GM19239 (cell line): ENCODE measurements at regions not wholly inside any gene's neighbourhood (a gene's known extent, or its start where the extent isn't known, plus 50 kb on each side); places are given as distances from the start of the nearest gene placed in this dataset.
"Not testable (repeated sequence)": the region's sequence is repeated elsewhere in the genome, so short reads cannot be mapped to it uniquely, and the experiment has no call there.

ENCODE experiments used
- DNase-seq: peaks from one replicate; pipeline ENCODE4 v3.0.0; 2011; ENCODE audit warnings: low spot score; ENCODE audit not compliant: insufficient read length
- FAIRE-seq: peaks from 2 replicates; lab custom pipeline; 2011; peaks lifted over from hg19 to GRCh38; lab: Jason Lieb, UNC

DNA sequence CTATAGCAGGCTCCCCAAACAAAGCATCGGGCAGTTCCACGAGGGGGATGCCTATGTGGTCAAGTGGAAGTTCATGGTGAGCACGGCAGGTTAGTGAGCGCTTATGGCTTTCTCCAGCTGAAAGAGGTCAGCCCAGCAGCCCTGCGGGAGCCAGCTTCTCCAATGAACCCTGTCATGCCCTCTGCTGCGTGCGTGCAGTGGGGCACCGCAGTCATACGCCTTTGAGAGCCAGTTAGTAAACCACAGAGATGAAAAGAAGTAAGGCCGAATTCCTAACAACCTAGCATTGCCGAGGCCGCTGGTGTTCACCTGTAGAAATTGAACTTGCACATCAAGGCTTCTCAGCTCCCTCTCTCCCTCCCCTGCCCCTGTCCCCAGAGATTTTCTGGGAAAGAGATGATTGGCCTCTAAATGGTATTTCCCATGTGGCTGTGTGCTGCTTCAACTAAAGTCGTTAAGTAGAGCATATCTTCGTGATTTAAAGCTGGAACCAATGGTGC is 75.1 kb upstream of the LYZL2 start:
- DNase-seq, FAIRE-seq: not testable (repeated sequence)

DNA sequence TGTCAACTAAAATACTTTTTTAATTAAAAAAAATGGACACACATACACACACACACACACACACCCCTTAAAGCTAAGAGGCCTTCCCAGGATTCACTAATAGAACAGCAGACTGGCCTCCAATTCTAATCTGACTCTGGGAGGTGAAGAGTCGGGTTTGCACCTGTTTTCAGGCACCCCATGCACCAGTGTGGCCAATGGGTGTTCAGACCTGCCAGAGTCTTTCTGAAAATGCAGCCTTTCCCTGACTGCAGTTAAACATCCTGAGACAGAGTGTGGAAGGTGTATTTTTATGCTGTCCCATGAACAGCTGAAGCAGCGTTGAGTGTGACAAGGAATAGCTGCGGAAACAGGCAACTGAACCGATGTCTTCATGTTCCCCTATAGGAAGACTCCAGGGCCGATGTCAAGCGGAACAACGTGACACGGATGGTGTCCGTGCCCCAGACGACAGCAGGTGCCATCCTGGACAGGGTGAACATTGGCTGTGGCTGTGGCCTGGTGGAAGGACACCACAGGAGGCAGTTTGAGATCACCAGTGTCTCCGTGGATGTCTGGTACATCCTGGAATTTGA is 74.6 kb upstream of the LYZL2 start:
- FAIRE-seq (no peak), DNase-seq (no peak)

DNA sequence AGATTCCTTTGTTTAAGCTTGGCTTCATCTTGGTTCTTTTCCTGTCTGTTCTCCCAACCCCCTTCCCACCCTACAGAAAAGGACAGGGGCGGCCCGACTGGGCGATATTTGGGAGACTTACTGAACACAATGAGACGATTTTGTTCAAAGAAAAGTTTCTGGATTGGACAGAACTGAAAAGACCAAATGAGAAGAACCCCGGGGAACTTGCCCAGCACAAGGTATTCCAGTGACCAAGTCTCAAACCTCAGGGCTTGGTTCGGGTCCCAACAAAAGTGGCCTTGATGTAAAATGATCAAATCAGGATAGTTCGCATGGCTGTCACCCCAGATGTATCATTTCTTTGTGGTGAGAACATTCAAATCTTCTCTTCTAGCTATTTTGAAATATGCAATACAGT is 73.9 kb upstream of the LYZL2 start:
- FAIRE-seq, result peak; percentile 74

DNA sequence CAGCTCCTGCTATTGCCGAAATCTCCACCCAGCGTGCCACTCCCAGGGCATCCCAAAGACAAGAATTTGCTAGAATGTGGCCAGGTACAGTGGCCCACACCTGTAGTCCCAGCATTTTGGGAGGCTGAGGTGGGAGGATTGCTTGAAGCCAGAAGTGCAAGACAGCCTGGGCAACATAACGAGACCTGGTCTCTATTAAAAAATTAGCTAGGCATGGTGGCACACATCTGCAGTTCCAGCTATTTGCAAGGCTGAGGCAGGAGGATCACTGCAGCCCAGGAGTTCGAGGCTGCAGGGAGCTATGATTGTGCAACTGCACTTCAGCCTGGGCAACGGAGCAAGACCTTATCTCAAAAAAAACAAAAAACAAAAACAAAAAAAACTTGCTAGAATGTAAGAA is 73.3 kb upstream of the LYZL2 start:
- no peak for FAIRE-seq

More for the DNA sequence above, 73.9 kb upstream of the LYZL2 start:
- not testable (repeated sequence) for DNase-seq

DNA sequence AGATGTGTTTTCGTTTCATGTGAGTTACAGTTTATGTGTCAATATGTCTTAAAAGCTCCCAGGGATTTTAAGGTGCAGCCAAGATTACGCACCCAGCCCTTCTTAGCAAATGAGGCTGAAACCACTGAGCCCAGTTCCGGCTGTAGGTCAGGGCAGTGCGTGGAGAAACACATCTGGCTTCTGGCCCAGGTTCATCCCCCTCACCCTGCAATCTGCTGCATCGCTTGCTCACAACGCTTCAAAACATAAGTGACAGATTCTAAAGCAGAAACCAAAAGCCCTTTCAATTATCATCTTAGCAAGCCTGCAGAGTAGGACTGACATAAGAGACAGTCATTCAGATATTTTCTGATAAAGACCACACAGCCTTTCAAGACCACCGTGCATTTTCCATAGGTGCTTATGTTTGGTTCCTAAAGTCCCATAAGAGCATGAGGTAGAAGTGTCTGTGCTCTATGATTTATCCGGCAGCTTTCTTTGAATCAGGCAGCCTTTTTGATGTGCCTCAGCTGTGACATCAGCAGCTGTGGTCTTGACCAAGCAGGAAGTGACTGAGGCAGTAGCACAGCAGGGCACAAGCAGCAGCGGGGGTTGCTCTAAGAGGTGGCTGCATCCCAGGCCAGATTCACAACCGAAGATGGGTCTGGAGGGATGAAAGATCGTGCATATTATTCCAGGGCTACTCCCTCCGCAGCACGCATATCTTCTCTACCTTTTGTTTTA is 72.1 kb upstream of the LYZL2 start:
- peak; percentile 100 for FAIRE-seq
- DNase-seq, result peak; percentile 18

More for the DNA sequence above, 73.3 kb upstream of the LYZL2 start:
- DNase-seq, result no peak

DNA sequence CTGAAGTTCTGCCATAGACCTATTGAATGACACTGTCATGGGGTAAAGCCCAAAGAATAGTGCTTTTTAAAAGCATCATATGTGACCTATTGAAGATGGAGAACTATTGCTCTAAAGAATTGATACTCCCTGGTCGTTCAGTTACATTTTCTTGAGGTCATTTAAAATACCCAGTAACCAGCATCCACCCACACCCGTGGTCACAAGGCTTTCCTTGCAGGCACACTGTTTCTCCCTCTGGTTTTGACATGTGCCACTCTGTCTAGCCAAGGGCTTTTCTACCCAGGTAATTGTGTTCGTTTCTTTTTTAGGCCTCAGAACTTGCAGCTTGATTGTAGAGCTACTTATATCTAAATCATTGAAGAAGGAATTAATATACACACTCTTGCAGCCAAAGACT is 68.3 kb upstream of the LYZL2 start:
- FAIRE-seq, result no peak

DNA sequence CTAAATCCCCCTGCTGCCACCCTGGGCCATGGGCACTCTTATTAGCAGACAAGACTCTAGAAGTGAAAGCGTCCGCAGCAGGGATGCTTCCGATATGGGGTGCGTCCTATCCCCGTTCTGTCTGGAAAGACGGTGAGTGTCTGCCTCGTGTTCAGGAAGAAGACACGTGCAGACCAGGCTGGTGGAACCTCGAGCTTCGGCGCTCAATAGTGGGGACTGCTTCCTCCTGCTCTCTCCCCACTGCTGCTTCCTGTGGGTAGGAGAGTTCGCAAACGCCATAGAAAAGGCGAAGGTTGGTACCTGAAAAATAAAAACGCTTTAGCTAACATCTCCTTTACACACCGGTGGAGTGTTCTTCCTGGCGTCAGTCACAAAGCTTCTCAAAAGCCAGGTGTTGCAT is 67.7 kb upstream of the LYZL2 start:
- not testable (repeated sequence) for FAIRE-seq, DNase-seq

More for the DNA sequence above, 68.3 kb upstream of the LYZL2 start:
- no peak for DNase-seq

DNA sequence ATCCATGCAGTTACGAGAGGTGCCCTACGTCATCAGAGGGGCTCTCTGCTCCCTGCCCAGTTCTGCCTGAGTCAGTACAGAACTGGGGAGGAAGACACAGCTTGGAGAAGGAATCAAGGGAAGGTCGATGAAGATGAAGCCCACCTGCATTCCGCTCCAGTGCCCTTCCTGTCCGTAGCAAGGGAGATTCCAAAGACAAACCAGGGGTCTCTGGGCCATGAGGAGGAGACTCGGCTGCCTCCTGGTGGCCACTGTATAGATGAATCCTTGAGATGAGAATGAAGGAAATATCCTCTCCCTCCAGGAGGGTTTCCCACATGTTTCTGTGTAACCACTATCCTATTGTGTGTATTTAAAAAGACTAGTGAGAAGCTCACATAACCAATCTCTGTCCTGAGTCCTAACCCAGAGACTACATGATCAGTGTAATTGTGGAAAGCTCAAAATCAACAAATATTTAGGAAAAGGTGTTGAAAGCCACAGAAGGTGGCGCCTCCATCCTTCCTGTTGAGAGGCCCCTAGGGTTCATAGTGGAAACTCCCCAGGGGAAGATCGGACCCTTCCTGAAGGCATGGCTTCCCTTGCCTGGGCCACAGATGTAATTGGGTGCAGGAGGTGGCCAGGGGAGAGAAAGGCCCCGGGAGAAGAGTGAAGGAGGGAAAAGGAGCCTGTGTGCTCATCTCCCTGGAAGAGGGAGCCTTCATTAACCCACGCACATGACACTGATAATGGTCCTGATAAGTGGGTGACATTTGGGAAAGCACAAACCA is 67.0 kb upstream of the LYZL2 start:
- FAIRE-seq, result peak; percentile 59

DNA sequence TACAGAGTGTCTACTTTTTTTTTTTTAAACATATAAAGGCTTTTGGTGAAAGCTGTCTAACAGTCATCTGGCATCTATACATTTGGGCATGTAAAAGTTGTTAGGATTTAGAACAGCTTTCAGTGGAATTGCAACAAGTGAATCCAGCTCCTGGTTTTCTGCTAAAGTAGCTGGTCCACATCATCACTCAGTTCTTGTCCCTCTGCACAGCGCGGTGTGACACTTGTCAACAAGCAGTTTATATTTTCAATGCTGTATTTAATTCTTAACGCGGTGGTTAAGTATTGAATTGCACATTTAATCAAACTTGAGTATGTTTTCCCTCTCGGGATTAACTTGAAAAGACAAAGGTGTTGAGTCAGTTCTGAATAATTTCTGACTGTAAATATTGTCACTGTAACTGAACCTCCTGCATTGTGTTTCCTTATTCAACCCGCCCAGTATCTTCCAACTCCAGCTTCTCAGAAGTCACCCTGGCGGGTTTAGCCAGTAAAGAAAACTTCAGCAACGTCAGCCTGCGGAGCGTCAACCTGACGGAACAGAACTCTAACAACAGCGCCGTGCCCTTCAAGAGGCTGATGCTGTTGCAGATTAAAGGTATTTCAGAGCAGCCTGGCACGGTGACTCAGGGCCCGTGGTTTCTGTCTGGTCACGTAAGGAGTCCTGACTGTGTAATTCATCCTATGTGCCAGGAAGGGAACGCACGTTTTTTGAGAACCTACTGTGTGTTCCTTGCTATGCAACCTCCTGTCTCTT is 66.1 kb upstream of the LYZL2 start:
- FAIRE-seq, result not testable (repeated sequence)

More for the DNA sequence above, 67.0 kb upstream of the LYZL2 start:
- not testable (repeated sequence) for DNase-seq

DNA sequence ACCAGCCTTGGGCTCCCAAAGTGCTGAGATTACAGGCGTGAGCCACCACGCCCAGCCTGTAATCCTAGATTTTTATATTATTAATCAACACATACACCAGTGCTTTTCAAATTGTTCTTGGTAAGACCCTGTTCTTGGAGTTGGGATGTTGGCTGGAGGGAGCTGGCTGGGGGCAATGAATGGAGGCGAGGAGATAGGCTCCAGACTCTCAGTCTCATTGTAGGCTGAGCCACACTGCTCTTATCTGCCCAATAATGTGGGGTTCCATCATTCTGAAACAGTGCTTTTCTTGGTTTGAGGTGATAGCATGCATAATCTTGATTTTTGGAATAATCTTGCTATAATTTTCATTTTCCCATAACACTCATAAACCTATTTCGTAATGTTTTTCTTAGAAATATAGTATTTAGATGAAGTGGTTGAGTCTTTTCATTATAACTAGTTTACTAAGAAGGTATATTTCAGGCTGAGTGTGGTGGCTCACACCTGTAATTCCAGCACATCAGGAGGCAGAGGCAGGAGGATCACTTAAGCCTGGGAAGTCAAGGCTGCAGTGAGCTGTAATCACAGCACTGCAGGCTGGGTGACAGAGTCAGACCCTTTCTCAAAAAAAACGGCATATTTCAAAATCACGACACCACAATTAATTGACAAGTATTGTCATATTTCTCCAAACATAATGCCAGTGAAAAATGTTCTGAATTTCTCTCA is 65.1 kb upstream of the LYZL2 start:
- no peak for FAIRE-seq
- DNase-seq, result no peak

More for the DNA sequence above, 66.1 kb upstream of the LYZL2 start:
- DNase-seq, result not testable (repeated sequence)

DNA sequence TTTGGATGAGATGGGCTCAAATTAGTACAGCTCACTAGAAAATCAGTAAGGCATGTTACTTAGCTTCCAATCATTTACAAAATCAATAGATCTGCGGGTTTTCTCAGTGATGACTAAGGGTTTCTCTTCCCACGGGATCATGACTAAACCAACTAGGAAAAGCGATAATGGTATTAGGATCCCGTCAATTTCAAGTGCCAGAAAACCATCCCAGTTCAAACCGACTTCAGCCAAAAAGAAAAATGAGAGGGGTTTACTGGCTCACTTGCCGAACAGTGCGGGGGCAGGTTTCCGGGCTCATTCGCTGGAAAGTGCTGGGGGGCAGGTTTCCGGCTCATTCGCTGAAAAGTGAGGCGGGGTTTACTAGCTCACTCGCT is 62.1 kb upstream of the LYZL2 start:
- FAIRE-seq, result no peak
- no peak for DNase-seq

DNA sequence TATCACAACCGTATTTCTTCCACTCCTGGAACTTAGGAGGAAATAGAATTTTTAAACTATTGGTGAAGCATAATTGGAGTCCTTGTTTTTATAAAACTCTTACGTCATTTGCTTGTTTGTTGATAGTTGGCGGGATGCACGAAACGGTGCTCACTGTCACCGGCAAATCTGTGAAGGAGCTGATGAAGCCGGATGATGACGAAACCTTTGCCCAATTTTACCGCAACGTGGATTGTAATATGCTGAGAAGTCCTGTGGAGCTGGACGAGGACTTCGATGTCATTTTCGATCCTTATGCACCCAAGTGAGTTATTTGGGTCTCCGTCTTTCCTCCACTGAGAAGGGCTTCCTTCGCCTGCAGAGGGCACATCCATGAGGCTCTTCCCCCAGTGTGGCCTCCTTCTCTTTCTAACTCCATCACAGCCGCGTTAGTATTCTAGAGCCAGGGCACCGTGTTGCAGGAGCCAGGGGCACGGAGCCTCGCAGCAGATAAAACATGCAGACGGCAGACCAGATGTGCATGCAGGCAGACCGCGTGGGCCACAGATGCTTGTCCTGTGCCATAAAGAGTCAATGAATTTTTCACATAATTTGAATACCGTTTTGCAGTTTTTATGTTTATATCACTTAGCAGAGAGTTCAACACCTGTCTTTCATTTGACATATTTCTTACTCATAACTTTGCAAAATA is 61.5 kb upstream of the LYZL2 start:
- not testable (repeated sequence) for DNase-seq, FAIRE-seq

DNA sequence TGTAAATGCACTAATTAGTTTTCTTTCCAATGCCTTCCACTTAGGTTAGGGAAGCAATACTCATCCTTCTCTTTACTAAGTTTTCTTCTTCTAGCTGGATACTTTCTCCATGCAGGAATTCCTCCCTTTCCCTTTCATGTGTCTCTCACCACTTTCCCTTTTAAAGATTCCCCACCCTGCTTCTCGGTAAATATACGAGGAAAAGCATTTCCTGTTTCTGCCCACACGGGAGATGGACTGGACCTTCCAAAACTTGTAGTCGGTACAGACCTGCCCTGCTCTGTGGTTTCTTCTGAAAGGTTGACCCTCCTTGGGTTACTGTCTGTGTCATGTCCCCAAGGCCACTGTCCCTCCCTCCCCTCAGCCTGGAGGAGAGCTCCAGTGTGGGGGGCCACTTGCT is 58.9 kb upstream of the LYZL2 start:
- FAIRE-seq, result no peak

DNA sequence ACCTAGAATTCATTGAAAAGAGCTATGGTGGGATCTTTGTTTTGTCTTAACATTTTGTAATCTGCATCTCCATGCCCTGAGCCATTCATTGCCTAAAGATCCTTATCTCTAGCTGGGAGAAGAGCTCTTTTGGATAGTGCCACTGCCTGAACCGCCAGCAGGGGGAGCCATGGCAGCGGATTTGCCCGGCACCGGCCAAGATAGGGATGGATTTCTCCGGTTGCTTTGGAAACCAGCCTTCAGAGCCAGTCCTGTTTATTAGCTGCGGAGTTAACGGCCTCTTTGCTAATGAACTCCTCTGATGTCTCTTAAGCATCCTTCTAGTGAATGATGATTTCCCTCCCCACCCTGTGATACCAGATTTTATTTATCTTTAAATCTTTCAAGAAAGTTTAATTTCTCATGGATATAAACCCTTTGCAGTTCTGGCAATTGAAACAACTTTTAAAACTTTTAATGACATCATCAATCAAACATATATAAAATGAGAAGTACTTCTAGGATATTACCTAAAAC is 58.2 kb upstream of the LYZL2 start:
- DNase-seq, result peak; percentile 56
- FAIRE-seq, result peak; percentile 90

More for the DNA sequence above, 58.9 kb upstream of the LYZL2 start:
- DNase-seq, result no peak

DNA sequence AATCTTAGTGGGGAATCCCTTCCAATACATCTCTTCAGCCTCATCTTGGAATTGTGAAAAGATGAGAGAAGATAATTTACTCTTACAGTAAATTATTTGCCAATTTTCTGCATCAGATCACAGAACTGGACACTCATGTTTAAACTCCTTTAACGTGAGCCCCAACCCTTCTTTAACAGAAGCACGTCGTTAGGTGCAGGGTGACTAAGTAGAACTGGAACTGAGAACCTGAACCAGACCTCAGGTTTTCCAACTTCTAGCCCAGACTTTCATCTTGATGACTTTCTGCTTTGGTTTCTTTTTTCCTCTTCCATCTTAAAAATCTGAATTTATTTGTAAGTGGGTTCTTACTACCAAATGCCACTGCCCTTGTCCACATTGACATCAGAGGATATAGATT is 57.2 kb upstream of the LYZL2 start:
- FAIRE-seq (peak; percentile 21), DNase-seq (no peak)

DNA sequence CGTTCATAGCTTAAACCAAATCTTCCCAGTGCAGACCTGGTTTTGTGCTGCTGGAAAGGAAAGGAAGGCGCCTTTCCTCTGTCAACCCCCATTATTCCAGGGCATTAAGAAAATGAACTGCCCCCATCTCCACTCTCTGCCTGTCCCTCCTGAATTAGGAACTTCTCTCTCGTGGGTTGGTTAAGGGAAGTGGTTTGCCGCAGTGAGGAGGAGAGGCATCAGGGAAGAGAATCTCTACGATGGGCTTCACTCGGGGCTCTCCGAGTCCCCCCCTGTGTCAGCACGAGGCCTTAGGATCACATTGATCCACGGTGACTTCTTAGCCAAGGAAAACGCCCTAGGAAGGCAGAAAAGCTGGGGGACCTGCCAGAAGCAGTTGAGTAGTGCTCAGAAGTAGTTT is 53.9 kb upstream of the LYZL2 start:
- FAIRE-seq (no peak), DNase-seq (no peak)

DNA sequence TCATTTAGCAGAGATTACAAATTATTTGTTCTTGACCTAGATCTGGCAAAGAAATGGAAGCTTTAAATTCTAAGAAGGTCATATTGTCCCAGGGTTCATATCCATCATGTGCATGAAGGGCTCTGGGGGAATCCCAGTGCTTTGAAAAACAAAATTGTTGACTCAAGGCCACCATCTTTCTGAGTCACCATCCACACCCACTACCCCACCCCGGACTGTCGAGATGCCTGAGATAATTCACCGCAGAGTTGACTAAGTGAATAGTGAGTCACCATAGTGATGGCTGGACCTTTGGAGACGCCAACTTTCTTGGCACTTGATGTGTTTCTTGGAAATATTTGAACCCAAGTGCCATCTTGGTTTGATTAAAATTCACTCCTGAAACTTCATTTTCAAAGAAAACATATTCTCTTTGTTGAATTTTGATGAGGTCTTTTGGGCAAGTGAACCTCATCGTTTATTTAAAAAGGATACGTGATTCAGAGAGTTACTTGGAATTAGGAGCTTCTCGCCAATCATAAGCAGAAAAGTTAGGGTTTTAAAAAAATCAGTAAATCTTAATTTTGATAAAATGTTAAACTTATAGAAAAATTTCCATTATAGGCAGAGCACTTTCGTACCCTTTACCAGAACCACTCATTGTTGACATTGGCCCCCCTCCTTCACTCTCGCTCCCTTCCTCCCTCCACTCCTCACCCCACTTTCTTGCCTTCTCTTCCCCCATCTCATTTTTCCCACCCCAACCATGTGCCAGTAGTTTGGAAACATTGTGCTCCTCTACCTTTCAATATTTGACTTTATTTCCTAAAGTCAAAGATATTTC is 53.0 kb upstream of the LYZL2 start:
- not testable (repeated sequence) for FAIRE-seq, DNase-seq

DNA sequence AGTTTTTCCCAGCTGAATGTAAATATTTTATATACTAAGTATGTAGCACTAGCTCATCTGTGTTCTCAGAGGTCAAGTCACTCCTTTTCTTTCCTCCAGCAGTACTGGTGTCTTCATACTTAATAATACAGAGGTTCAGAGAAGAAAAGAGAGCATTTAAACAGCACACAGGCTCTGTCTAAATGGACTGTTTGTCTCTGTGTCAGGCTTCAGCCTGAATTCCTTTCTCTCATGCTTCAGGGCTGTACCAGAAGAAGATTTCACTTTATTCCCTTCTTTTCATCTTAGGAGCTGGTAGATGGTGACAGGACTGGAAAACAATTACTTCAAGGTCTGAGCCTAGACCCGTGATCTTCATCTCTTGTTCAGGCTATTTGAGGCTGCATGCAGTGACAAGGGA is 51.4 kb upstream of the LYZL2 start:
- FAIRE-seq (no peak), DNase-seq (no peak)
